Stimulated activated effector memory CD8-positive, alpha-beta T cell treated with anti-CD3 and anti-CD28 coated beads, Interleukin-12 subunit alpha, Interleukin-12 subunit beta, amount 100 ng/mL, for 72 hours (primary cell): ENCODE measurements at regions not wholly inside any gene's neighbourhood (a gene's known extent, or its start where the extent isn't known, plus 50 kb on each side); places are given as distances from the start of the nearest gene placed in this dataset.

Source experiments
- ATAC-seq: fragments of 150-1000 bp; cut with Tn5 transposase; 2 replicates; pipeline ENCODE4 v1.10.0; 2021
- DNase-seq, 2 donors: peaks; one replicate each; pipeline ENCODE4 v3.0.0; 2021 to 2022; ENCODE audit warnings: low spot score in 2 of 2
- H3K27ac Mint-ChIP-seq: one replicate; pipeline ENCODE4 v1.8.0; 2022; ENCODE audit warnings: mild to moderate bottlenecking, mixed read lengths
- H3K36me3 Mint-ChIP-seq: one replicate; pipeline ENCODE4 v1.8.0; 2022; ENCODE audit warnings: mild to moderate bottlenecking, mixed read lengths
- H3K4me1 Mint-ChIP-seq: one replicate; pipeline ENCODE4 v1.8.0; 2022; ENCODE audit warnings: mixed read lengths
- H3K4me3 Mint-ChIP-seq: one replicate; pipeline ENCODE4 v1.8.0; 2022; ENCODE audit warnings: mild to moderate bottlenecking, mixed read lengths
- H3K9me3 Mint-ChIP-seq: one replicate; pipeline ENCODE4 v1.8.0; 2022; ENCODE audit warnings: mixed read lengths

GRCh38 chr5:90297045-90297764, 112.4 kb downstream of the CETN3 start:
- no peak overlapping the region for H3K27ac Mint-ChIP-seq
- no peak overlapping the region for H3K4me3 Mint-ChIP-seq
- H3K36me3 Mint-ChIP-seq: no peaks in the 10 kb centered on the region
- H3K4me1 Mint-ChIP-seq: no peaks in the 10 kb centered on the region
- no peaks in the 10 kb centered on the region for H3K9me3 Mint-ChIP-seq
- DNase-seq (no peak), ATAC-seq (no peak)

GRCh38 chr5:90294604-90295003, 115.0 kb downstream of the CETN3 start:
- H3K4me1 Mint-ChIP-seq: no peaks in the 10 kb centered on the region
- ATAC-seq (no peak), DNase-seq (no peak)
- no peaks in the 10 kb centered on the region for H3K9me3 Mint-ChIP-seq
- no peaks in the 10 kb centered on the region for H3K36me3 Mint-ChIP-seq
- no peak overlapping the region for H3K27ac Mint-ChIP-seq
- no peak overlapping the region for H3K4me3 Mint-ChIP-seq

DNA sequence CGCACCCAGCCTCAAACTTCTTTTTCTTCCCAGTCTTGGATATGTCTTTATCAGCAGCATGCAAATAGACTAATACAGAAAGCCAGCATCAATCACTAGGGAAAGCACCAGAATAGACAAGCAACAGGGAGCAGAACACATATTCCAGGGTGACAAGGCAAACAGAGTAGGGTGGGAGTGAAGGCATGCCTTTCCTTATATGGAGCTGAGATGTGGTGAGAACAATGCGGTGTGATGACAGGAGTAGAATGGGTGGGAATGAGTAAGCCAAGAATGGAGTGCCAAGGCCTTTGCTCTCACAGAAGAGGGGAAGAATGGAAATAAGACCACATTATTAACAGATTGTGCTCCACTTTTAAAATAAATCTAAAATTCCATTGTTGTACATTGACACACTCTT, 115.6 kb downstream of the CETN3 start:
- Mint-ChIP-seq H3K36me3 (no peaks in the 10 kb centered on the region), H3K9me3 (no peaks in the 10 kb centered on the region), H3K4me3 (no peak overlapping the region), H3K4me1 (no peaks in the 10 kb centered on the region), H3K27ac (no peak overlapping the region)
- no peak for ATAC-seq
- no peak for DNase-seq

DNA sequence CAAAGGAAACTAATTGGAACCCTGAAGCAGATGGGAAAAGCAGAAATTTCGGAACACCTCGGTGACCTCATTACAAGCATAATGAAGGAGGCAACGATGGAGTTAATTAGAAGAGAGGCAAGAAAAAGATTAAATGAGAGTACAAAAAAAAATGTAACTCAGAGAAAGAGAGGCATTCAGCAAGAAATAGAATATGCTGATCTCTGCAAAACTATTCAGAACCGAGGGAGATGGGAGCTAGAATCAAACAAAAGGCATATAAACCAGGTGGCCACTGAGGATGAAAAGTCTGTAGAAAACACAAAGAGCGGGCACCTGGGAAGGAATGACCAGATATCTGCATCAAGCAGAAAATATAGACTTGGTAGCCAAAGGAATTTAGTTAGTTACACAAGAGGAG, 118.9 kb downstream of the CETN3 start:
- no peaks in the 10 kb centered on the region for H3K36me3 Mint-ChIP-seq
- no peaks in the 10 kb centered on the region for H3K9me3 Mint-ChIP-seq
- DNase-seq (no peak), ATAC-seq (no peak)
- H3K4me1 Mint-ChIP-seq: no peaks in the 10 kb centered on the region
- H3K27ac Mint-ChIP-seq: no peak overlapping the region
- H3K4me3 Mint-ChIP-seq: no peak overlapping the region

- no peak for DNase-seq
- H3K4me3 Mint-ChIP-seq: no peak overlapping the region
- H3K27ac Mint-ChIP-seq: no peak overlapping the region
- no peak for ATAC-seq
- H3K4me1 Mint-ChIP-seq: no peaks in the 10 kb centered on the region
- H3K36me3 Mint-ChIP-seq: no peaks in the 10 kb centered on the region
- no peaks in the 10 kb centered on the region for H3K9me3 Mint-ChIP-seq
Measured at GRCh38 chr5:90289837-90290236, 119.7 kb downstream of the CETN3 start.

- H3K9me3 Mint-ChIP-seq: no peaks in the 10 kb centered on the region
- no peak overlapping the region for H3K27ac Mint-ChIP-seq
- DNase-seq: no peak
- H3K36me3 Mint-ChIP-seq: no peaks in the 10 kb centered on the region
- ATAC-seq: no peak
- no peak overlapping the region for H3K4me3 Mint-ChIP-seq
- no peaks in the 10 kb centered on the region for H3K4me1 Mint-ChIP-seq
Measured at GRCh38 chr5:90287036-90287435, 122.5 kb downstream of the CETN3 start.

DNA sequence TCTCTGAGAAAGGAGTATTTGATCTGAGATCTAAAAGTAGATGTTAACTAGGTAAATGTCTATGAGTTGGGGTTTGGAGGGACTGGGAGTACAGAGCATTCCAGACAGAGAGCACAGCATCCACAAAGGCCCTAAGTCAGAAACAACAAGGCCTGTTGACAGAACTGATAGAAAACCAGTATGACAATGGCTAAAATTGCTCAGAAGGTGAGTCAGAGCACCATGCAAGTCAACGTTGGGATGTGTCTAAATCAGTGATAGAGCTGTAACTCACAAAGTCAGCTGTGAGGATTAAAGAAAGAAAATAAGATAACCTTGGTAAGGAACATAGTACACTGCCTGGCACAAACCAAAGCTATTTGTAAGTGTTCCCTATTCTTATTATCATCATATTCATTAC, 124.0 kb downstream of the CETN3 start:
- H3K4me3 Mint-ChIP-seq: no peak overlapping the region
- no peaks in the 10 kb centered on the region for H3K36me3 Mint-ChIP-seq
- H3K4me1 Mint-ChIP-seq: no peaks in the 10 kb centered on the region
- ATAC-seq (no peak), DNase-seq (no peak)
- no peaks in the 10 kb centered on the region for H3K9me3 Mint-ChIP-seq
- H3K27ac Mint-ChIP-seq: no peak overlapping the region

DNA sequence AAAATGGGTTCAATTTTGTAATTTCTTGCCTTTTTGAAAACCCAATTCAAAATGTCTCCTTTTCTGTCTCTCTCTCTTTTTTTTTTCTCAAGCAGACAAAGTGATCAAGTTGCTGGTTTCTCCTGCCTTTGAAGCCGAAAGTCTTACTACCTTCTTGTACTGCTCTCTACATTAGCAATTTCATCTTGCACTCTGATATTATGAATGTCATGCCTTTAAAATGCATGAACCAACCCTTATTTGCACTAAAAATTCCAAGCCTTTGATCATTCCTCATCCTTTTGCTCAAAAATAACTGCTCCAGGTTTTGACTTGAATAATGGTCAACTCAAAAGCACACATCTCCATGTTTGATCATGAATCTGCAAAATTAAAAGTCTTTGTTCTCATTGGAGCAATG, 125.2 kb downstream of the CETN3 start:
- Mint-ChIP-seq H3K4me1 (no peaks in the 10 kb centered on the region), H3K9me3 (no peaks in the 10 kb centered on the region), H3K27ac (no peak overlapping the region)

GRCh38 chr5:90279091-90279490, 130.5 kb downstream of the CETN3 start:
- ATAC-seq: no peak
- no peak for DNase-seq
- no peaks in the 10 kb centered on the region for H3K36me3 Mint-ChIP-seq
- H3K27ac Mint-ChIP-seq: no peak overlapping the region
- H3K9me3 Mint-ChIP-seq: no peaks in the 10 kb centered on the region
- no peak overlapping the region for H3K4me3 Mint-ChIP-seq
- no peaks in the 10 kb centered on the region for H3K4me1 Mint-ChIP-seq

More for the DNA sequence above, 125.2 kb downstream of the CETN3 start:
- no peak for DNase-seq
- Mint-ChIP-seq H3K4me3 (no peak overlapping the region), H3K36me3 (no peaks in the 10 kb centered on the region)
- ATAC-seq: no peak

DNA sequence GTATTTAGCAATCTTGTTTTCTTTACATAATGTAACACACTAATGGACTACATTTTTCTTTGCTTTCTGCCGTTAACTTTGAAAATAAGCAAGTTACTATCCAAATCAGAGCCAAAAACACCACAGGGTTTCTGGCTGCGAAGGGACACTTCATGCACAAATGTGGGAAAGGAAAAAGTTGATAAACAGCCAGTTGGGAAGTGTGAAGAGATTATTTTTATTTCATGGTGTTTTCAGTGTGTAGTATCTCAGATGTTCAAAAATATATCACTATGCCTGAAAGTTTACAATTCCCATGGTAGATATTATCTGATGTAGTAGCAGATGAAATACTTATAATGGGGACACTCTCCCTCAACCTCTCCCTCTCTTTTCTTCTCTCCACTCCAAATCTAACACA, 135.3 kb downstream of the CETN3 start:
- Mint-ChIP-seq H3K4me3 (no peak overlapping the region), H3K27ac (no peak overlapping the region), H3K9me3 (no peaks in the 10 kb centered on the region), H3K36me3 (no peaks in the 10 kb centered on the region), H3K4me1 (no peaks in the 10 kb centered on the region)
- ATAC-seq: no peak
- no peak for DNase-seq

DNA sequence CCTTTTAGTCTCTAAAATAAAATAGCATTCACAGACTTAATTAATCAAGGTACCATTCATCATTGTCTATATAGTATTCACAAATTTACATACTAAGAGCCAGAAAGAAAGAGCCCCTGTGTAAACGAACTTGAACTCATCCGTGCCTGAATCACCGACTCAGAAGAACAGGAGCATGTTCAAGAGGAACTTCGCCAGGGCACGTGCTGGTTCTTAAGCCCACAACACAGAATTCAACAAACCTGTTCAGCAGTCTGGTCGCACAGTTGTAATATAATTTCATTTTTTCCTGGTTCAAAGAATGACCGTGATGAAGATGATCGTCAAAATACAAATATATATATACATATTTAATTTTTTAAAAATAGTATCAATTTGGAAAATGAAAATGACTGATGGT, 141.9 kb downstream of the CETN3 start:
- no peaks in the 10 kb centered on the region for H3K4me1 Mint-ChIP-seq
- H3K36me3 Mint-ChIP-seq: no peaks in the 10 kb centered on the region
- no peak overlapping the region for H3K4me3 Mint-ChIP-seq
- H3K27ac Mint-ChIP-seq: no peak overlapping the region
- ATAC-seq: no peak
- DNase-seq: no peak
- no peaks in the 10 kb centered on the region for H3K9me3 Mint-ChIP-seq

GRCh38 chr5:90265545-90265857, 144.1 kb downstream of the CETN3 start:
- ATAC-seq (no peak), DNase-seq (no peak)
- Mint-ChIP-seq H3K4me3 (no peak overlapping the region), H3K27ac (no peak overlapping the region), H3K9me3 (no peaks in the 10 kb centered on the region), H3K4me1 (no peaks in the 10 kb centered on the region), H3K36me3 (no peaks in the 10 kb centered on the region)

- DNase-seq (peak; percentile 15 to 59), ATAC-seq (no peak)
- Mint-ChIP-seq H3K27ac (no peak overlapping the region), H3K4me1 (no peaks in the 10 kb centered on the region), H3K9me3 (no peaks in the 10 kb centered on the region), H3K4me3 (no peak overlapping the region), H3K36me3 (no peaks in the 10 kb centered on the region)
Measured at GRCh38 chr5:90264689-90265544, 144.6 kb downstream of the CETN3 start.

DNA sequence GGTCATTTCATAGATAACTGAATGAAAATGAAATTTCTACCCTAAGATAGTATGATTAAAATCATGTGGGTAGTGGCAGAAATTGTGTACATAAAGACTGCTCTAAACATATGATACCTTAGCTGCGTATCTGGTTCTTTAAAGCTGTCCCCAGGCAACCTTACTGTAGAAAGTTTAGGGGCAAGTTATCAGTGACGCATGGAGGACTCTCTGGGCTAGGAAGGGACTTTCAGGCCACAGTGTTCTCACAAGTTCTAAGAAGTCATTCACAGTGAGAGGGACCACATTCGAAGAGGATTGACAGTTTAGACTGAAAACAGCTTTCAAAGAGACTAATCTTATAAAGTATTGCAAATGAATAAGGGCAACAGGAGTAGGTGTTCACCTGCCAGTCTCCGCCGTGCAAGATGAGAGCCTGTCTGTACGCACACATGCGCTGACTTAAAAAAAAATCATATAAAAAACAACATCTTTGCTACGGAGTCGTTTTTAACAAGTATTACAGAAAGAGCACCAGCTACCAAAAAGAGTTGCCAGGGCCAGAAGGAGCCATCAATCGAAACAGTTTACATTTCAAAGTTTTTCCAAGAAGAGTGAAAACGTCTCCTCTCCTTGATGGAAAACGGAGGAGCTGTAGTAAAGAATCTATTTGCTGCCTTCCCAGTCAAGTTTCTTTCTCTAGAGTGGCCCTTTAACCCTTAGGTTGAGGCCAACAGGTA, 146.3 kb downstream of the CETN3 start:
- Mint-ChIP-seq H3K36me3 (no peaks in the 10 kb centered on the region), H3K27ac (no peak overlapping the region), H3K9me3 (no peaks in the 10 kb centered on the region), H3K4me3 (no peak overlapping the region), H3K4me1 (no peaks in the 10 kb centered on the region)
- ATAC-seq: no peak
- DNase-seq: no peak

GRCh38 chr5:90251447-90251846, 158.1 kb downstream of the CETN3 start:
- Mint-ChIP-seq H3K36me3 (no peaks in the 10 kb centered on the region), H3K4me1 (no peaks in the 10 kb centered on the region), H3K27ac (no peak overlapping the region), H3K9me3 (peaks cover 3% of the 10 kb centered on the region), H3K4me3 (no peak overlapping the region)
- ATAC-seq (no peak), DNase-seq (no peak)

DNA sequence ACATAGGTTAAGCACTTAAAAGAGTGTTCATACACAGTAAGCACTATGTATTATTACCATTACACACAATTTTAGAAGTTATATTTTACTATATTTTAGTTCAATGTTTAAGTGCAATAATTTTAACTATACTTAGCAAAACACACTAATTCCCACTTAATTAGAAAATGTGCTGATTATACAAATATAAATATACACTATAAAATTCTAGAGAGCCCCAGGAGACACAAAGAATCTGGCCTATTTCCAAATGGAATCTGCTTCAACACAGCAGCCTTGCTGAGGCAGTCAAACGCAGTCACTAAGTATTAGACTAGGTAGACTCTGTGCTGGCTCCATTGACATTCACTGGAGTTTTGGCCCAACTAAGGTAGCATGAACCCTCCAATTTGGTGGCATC, 160.9 kb downstream of the CETN3 start:
- Mint-ChIP-seq H3K27ac (no peak overlapping the region), H3K9me3 (peaks cover 3% of the 10 kb centered on the region), H3K4me1 (no peaks in the 10 kb centered on the region), H3K4me3 (no peak overlapping the region), H3K36me3 (no peaks in the 10 kb centered on the region)
- DNase-seq: no peak
- no peak for ATAC-seq
